ENCODE measurements at regions not wholly inside any gene's neighbourhood (a gene's known extent, or its start where the extent isn't known, plus 50 kb on each side); places are given as distances from the start of the nearest gene placed in this dataset.
"Not testable (repeated sequence)": the region's sequence is repeated elsewhere in the genome, so short reads cannot be mapped to it uniquely, and the experiment has no call there.

- no peak for DNase-seq
Observed at GRCh38 chr14:56057071-56057741, 61.0 kb upstream of the PELI2 start.

- DNase-seq, result no peak
Observed at GRCh38 chr14:56057767-56058166, 60.4 kb upstream of the PELI2 start.

GRCh38 chr14:56059054-56059453 lies 59.2 kb upstream of the PELI2 start:
- no peak for DNase-seq

GRCh38 chr14:56061051-56061450 lies 57.2 kb upstream of the PELI2 start:
- no peak for DNase-seq

- DNase-seq, result no peak
Observed at GRCh38 chr14:56063131-56063530, 55.1 kb upstream of the PELI2 start.

GRCh38 chr14:56064513-56064912 lies 53.7 kb upstream of the PELI2 start:
- DNase-seq, result no peak

GRCh38 chr14:56065199-56065598 lies 53.0 kb upstream of the PELI2 start:
- not testable (repeated sequence) for DNase-seq

- no peak for DNase-seq
Observed at GRCh38 chr14:56065621-56066290, 52.5 kb upstream of the PELI2 start.

All from activated CD4-positive, CD25-positive, alpha-beta regulatory T cell (primary cell).